ENCODE measurements at regions not wholly inside any gene's neighbourhood (a gene's known extent, or its start where the extent isn't known, plus 50 kb on each side); places are given as distances from the start of the nearest gene placed in this dataset.
A peak's percentile ranks its signal among the peaks of the same experiment; 100 is the strongest.

- TF ChIP-seq EZH2 (IDR thresholded peaks at IDR 0.05; ENCODE audit: low read depth) (no peak), CTCF (conservative IDR thresholded peaks at IDR 0.05) (no peak)
- H3K9me3 ChIP-seq (ENCODE audit: insufficient read depth, low read depth), result 0 out of 2 replicates have a peak, but pooled peaks cover 4% of the 10 kb centered on the region
- no peaks in the 10 kb centered on the region for H3K36me3 ChIP-seq (ENCODE audit: low read depth)
- H3F3A ChIP-seq (ENCODE audit: insufficient read depth, low read depth), result no peaks in the 10 kb centered on the region
- no peak overlapping the region for H3K4me2 ChIP-seq
- H3K79me2 ChIP-seq (ENCODE audit: low read depth), result no peaks in the 10 kb centered on the region
- peaks cover 6% of the 10 kb centered on the region for H3K9me2 ChIP-seq (ENCODE audit: insufficient read depth)
- no peak overlapping the region for H3K4me3 ChIP-seq
- DNase-seq, result no peak
- H3K27ac ChIP-seq, result no peak overlapping the region
- BruUV-seq (replicated peaks), result no TSS peak
- H3K27me3 ChIP-seq (ENCODE audit: insufficient read depth, low read depth), result no peaks in the 10 kb centered on the region
- ChIA-PET CTCF (no interaction called here), POLR2A (ENCODE audit: unreplicated experiment) (no interaction called here)
- H3K4me1 ChIP-seq (replicated peaks; ENCODE audit: insufficient read depth), result no peaks in the 10 kb centered on the region; the same call in 1 of the 2 replicates
- no peak overlapping the region for H2AFZ ChIP-seq
- intact Hi-C loops (cut with micrococcal nuclease; ENCODE audit: unreplicated experiment), result no loop called here
- no peaks in the 10 kb centered on the region for H4K20me1 ChIP-seq (ENCODE audit: insufficient read depth)
Observed at GRCh38 chr7:120180221-120180620, 92.8 kb upstream of the KCND2 start.

- no peak overlapping the region for H3K4me3 ChIP-seq
- no peaks in the 10 kb centered on the region for H4K20me1 ChIP-seq (ENCODE audit: insufficient read depth)
- no peaks in the 10 kb centered on the region for H3K36me3 ChIP-seq (ENCODE audit: low read depth)
- TF ChIP-seq CTCF (conservative IDR thresholded peaks at IDR 0.05), result no peak
- TF ChIP-seq EZH2 (IDR thresholded peaks at IDR 0.05; ENCODE audit: low read depth), result no peak
- no peaks in the 10 kb centered on the region for H3K27me3 ChIP-seq (ENCODE audit: insufficient read depth, low read depth)
- no peaks in the 10 kb centered on the region; the same call in 1 of the 2 replicates for H3K4me1 ChIP-seq (replicated peaks; ENCODE audit: insufficient read depth)
- H2AFZ ChIP-seq, result no peak overlapping the region
- ChIA-PET POLR2A (ENCODE audit: unreplicated experiment) (no interaction called here), CTCF (no interaction called here)
- no peak for DNase-seq
- H3K4me2 ChIP-seq, result 0 out of 2 replicates have a peak overlapping the region, but pooled peaks have one; percentile 15
- H3K79me2 ChIP-seq (ENCODE audit: low read depth), result no peaks in the 10 kb centered on the region
- no peaks in the 10 kb centered on the region for H3F3A ChIP-seq (ENCODE audit: insufficient read depth, low read depth)
- H3K27ac ChIP-seq, result no peak overlapping the region
- intact Hi-C loops (cut with micrococcal nuclease; ENCODE audit: unreplicated experiment), result no loop called here
- no TSS peak for BruUV-seq (replicated peaks)
- H3K9me2 ChIP-seq (ENCODE audit: insufficient read depth), result peaks cover 6% of the 10 kb centered on the region
- 0 out of 2 replicates have a peak, but pooled peaks cover 4% of the 10 kb centered on the region for H3K9me3 ChIP-seq (ENCODE audit: insufficient read depth, low read depth)
Observed at GRCh38 chr7:120181499-120181898, 91.5 kb upstream of the KCND2 start.

- DNase-seq, result no peak
Observed at GRCh38 chr7:120184866-120185265, 88.1 kb upstream of the KCND2 start.

More at GRCh38 chr7:120184866-120185265, 88.1 kb upstream of the KCND2 start:
- no peak overlapping the region for H2AFZ ChIP-seq
- BruUV-seq (replicated peaks), result no TSS peak
- H3K27me3 ChIP-seq (ENCODE audit: insufficient read depth, low read depth), result no peaks in the 10 kb centered on the region
- POLR2A ChIA-PET (ENCODE audit: unreplicated experiment), result no interaction called here
- no peak overlapping the region for H3K27ac ChIP-seq
- intact Hi-C loops (cut with micrococcal nuclease; ENCODE audit: unreplicated experiment), result no loop called here
- H3K4me1 ChIP-seq (replicated peaks; ENCODE audit: insufficient read depth), result no peaks in the 10 kb centered on the region; the same call in 1 of the 2 replicates
- no peak overlapping the region for H3K4me2 ChIP-seq
- TF ChIP-seq EZH2 (IDR thresholded peaks at IDR 0.05; ENCODE audit: low read depth), result no peak
- no peak for TF ChIP-seq CTCF (conservative IDR thresholded peaks at IDR 0.05)
- CTCF ChIA-PET, result no interaction called here
- no peak overlapping the region for H3K4me3 ChIP-seq
- H3K9me3 ChIP-seq (ENCODE audit: insufficient read depth, low read depth), result no peaks in the 10 kb centered on the region
- H3F3A ChIP-seq (ENCODE audit: insufficient read depth, low read depth), result no peaks in the 10 kb centered on the region
- H3K9me2 ChIP-seq (ENCODE audit: insufficient read depth), result peaks cover 6% of the 10 kb centered on the region
- H4K20me1 ChIP-seq (ENCODE audit: insufficient read depth), result no peaks in the 10 kb centered on the region
- H3K36me3 ChIP-seq (ENCODE audit: low read depth), result no peaks in the 10 kb centered on the region
- H3K79me2 ChIP-seq (ENCODE audit: low read depth), result no peaks in the 10 kb centered on the region
